Spleen (tissue), 11 donors: ENCODE measurements at regions not wholly inside any gene's neighbourhood (a gene's known extent, or its start where the extent isn't known, plus 50 kb on each side); places are given as distances from the start of the nearest gene placed in this dataset.

Experiments used
- DNase-seq: peaks from one replicate; pipeline ENCODE4 v3.0.0-alpha.2; 2020
- H3K27ac ChIP-seq, 8 donors: fragments of 200-600 bp; sonication (generic) in 7 of 8; 1 replicate in 4 of 8; 2 replicates in 4 of 8; pipeline versions ENCODE4 v1.5.0 to v1.8.0; 2016 to 2021; ENCODE audit warnings: inconsistent platforms in 4 of 8, mild to moderate bottlenecking in 4 of 8, moderate library complexity in 1 of 8
- H3K27me3 ChIP-seq, 7 donors: fragments of 200-600 bp; sonication (generic) in 6 of 7; replicated peaks in 1 of 7; 1 replicate in 4 of 7; 2 replicates in 3 of 7; pipeline versions ENCODE4 v1.5.0 to v1.8.0; 2016 to 2021; ENCODE audit warnings: inconsistent platforms in 3 of 7, mild to moderate bottlenecking in 1 of 7
- H3K36me3 ChIP-seq, 6 donors: fragments of 200-600 bp; sonication (generic) in 5 of 6; 1 replicate in 4 of 6; 2 replicates in 2 of 6; pipeline versions ENCODE4 v1.5.0 to v1.8.0; 2016 to 2021; ENCODE audit warnings: inconsistent platforms in 2 of 6
- H3K4me1 ChIP-seq, 6 donors: fragments of 200-600 bp; sonication (generic) in 5 of 6; 1 replicate in 3 of 6; 2 replicates in 3 of 6; pipeline versions ENCODE4 v1.5.0 to v1.8.0; 2016 to 2021; ENCODE audit warnings: inconsistent platforms in 3 of 6
- H3K4me3 ChIP-seq, 8 donors: fragments of 200-600 bp; sonication (generic) in 7 of 8; 1 replicate in 4 of 8; 2 replicates in 4 of 8; pipeline versions ENCODE4 v1.5.0 to v1.8.0; 2016 to 2021; ENCODE audit warnings: inconsistent platforms in 4 of 8, mild to moderate bottlenecking in 4 of 8, moderate library complexity in 2 of 8
- H3K9me3 ChIP-seq, 8 donors: fragments of 200-600 bp; sonication (generic) in 7 of 8; 1 replicate in 4 of 8; 2 replicates in 4 of 8; pipeline versions ENCODE4 v1.5.0 to v1.8.0; 2016 to 2021; ENCODE audit warnings: inconsistent platforms in 4 of 8
- POLR2A ChIP-seq, 3 donors: fragments of 450-650 bp; IDR thresholded peaks; one replicate each; pipeline ENCODE4 v1.5.1; 2017; ENCODE audit warnings: antibody characterized with exemption in 3 of 3, mild to moderate bottlenecking in 1 of 3
- POLR2AphosphoS5 ChIP-seq, 3 donors: sonication (generic); formaldehyde crosslinking; IDR thresholded peaks; one replicate each; pipeline ENCODE4 v1.5.1; 2017; ENCODE audit warnings: antibody characterized with exemption in 3 of 3
- WGBS, 5 donors: extraction: QIAGEN DNeasy Blood & Tissue Kit in 3 of 5; methylation state at CpG; one replicate each; pipeline versions ENCODE4 v1.1.5 to v1.1.7; 2013 to 2018; 5-methylcytosine and 5-hydroxymethylcytosine counted together
- intact Hi-C: fragments of 100-400 bp; cut with DNase I; formaldehyde crosslinking; loops from one replicate; pipeline ENCODE4 v1.15.0; 2023; ENCODE audit warnings: low total_unique reads
- TF ChIP-seq, protein P1 (sequence below), 11 experiments: fragments of 200-600 bp in 7 of 11; fragments of 450-650 bp in 4 of 11; sonication (generic) in 4 of 11; IDR thresholded peaks in 8 of 11; conservative IDR thresholded peaks in 3 of 11; 1 replicate in 7 of 11; 2 replicates in 4 of 11; pipeline versions ENCODE4 v1.4.0 to v1.8.0; 2016 to 2021; ENCODE audit warnings: antibody characterized with exemption in 11 of 11, inconsistent platforms in 4 of 11, mild to moderate bottlenecking in 1 of 11
- donor health status: healthy with polysubstance abuse.
- donor health status: DM: no; HTN: no; CAD: no; lungs with moderate emphysema.
- donor health status: DM: no; HTN: no; CAD: no.
- donor health status: Bipolar disorder and iron deficiency.
- donor health status: healthy.
- donor health status: DM: no; HTN: no; CAD: no.
- donor health status: DM: yes; HTN: yes; CAD: no.

DNA sequence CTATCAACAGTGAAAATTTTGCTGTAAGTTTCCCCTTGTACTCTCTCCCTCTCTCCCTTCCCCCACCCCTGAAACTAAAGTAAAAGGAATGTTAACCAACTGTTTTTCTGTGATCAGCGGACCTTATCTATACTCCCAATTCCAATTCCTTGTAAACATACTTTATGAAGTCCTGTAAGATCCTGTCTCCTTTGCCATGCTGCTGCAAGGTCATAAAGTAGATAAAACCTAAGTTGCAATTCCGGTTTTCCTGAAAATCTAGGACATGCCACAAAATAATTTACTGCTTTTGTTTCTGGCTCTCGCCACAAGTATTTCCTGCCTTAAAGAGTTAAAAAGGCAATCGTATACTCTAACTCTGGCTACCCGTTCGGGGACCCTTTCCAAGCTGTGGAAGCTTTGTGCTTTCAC, 1469.0 kb downstream of the LRRC4C start:
- TF ChIP-seq POLR2A (IDR thresholded peaks at IDR 0.05) (no peak), POLR2AphosphoS5 (IDR thresholded peaks at IDR 0.05) (no peak)
- TF ChIP-seq, protein P1, sequence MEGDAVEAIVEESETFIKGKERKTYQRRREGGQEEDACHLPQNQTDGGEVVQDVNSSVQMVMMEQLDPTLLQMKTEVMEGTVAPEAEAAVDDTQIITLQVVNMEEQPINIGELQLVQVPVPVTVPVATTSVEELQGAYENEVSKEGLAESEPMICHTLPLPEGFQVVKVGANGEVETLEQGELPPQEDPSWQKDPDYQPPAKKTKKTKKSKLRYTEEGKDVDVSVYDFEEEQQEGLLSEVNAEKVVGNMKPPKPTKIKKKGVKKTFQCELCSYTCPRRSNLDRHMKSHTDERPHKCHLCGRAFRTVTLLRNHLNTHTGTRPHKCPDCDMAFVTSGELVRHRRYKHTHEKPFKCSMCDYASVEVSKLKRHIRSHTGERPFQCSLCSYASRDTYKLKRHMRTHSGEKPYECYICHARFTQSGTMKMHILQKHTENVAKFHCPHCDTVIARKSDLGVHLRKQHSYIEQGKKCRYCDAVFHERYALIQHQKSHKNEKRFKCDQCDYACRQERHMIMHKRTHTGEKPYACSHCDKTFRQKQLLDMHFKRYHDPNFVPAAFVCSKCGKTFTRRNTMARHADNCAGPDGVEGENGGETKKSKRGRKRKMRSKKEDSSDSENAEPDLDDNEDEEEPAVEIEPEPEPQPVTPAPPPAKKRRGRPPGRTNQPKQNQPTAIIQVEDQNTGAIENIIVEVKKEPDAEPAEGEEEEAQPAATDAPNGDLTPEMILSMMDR (IDR thresholded peaks at IDR 0.05 in 8 of 11, conservative IDR thresholded peaks at IDR 0.05 in 3 of 11), result no peak
- DNase-seq, result no peak
- H3K36me3 ChIP-seq, result no peaks in the 10 kb centered on the region
- H3K4me3 ChIP-seq, result no peak overlapping the region
- intact Hi-C loops, result no loop called here
- 15 to 21% (median 18%) methylated on average over 6 of the region's 6 CpGs for WGBS, 5 donors
- H3K27ac ChIP-seq, result no peak overlapping the region
- no peaks in the 10 kb centered on the region for H3K27me3 ChIP-seq
- H3K4me1 ChIP-seq, result no peaks in the 10 kb centered on the region
- H3K9me3 ChIP-seq, result peaks cover 0 to 22% (median 8%) of the 10 kb centered on the region in 8 donors

DNA sequence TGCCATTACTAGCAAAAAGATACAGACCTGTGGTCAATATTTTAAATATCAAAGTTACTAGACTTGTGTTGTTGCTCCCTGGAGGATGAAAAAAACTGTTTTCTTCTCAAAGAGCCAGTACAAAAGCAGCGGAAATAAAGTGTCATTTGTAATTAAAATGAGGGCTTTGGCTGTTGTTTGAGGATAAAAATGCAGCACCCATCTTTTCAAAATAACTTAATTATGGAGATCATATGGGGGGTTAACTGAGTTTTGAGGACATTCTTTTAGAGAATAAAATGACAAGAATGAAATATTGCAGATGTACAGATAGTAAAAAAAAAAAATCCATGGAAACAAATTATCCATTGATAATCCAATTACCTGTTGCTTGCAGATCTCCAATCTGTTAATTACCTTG, 1484.4 kb downstream of the LRRC4C start:
- H3K27ac ChIP-seq, result no peak overlapping the region
- no peaks in the 10 kb centered on the region for H3K4me1 ChIP-seq
- peaks cover 0 to 13% (median 0%) of the 10 kb centered on the region in 8 donors for H3K9me3 ChIP-seq
- H3K36me3 ChIP-seq, result no peaks in the 10 kb centered on the region
- intact Hi-C loops, result no loop called here
- no peak for DNase-seq
- WGBS, 5 donors, result 74 to 95% (median 88%) methylated on average over 1 of the region's 1 CpG
- no peaks in the 10 kb centered on the region for H3K27me3 ChIP-seq
- no peak overlapping the region for H3K4me3 ChIP-seq
- TF ChIP-seq POLR2AphosphoS5 (IDR thresholded peaks at IDR 0.05) (no peak), POLR2A (IDR thresholded peaks at IDR 0.05) (no peak)
- TF ChIP-seq, protein P1 (IDR thresholded peaks at IDR 0.05 in 8 of 11, conservative IDR thresholded peaks at IDR 0.05 in 3 of 11), result no peak

DNA sequence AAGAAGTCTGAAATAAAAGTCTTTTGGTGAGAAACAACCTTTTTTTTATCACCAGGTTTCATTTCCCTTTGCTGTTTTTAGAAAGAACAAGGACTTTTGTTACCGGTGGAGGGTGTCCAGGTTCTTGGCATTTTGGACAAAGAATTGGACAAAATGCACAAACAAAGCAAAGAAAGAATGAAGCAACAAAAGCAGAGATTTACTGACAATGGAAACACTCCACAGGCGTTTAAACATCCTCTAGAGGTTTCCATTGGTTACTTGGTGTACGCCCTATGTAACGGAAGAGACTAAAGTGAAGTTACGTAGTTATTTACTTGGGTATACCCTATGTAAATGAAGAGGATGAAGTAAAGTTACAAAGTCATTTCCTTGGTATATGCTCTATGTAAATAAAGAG, 1487.0 kb downstream of the LRRC4C start:
- H3K4me1 ChIP-seq, result no peaks in the 10 kb centered on the region
- no peaks in the 10 kb centered on the region for H3K27me3 ChIP-seq
- TF ChIP-seq POLR2A (IDR thresholded peaks at IDR 0.05), result no peak
- TF ChIP-seq, protein P1 (IDR thresholded peaks at IDR 0.05 in 8 of 11, conservative IDR thresholded peaks at IDR 0.05 in 3 of 11), result no peak
- TF ChIP-seq POLR2AphosphoS5 (IDR thresholded peaks at IDR 0.05), result no peak
- no peaks in the 10 kb centered on the region for H3K36me3 ChIP-seq
- DNase-seq, result no peak
- intact Hi-C loops, result no loop called here
- H3K9me3 ChIP-seq, result peaks cover 0 to 19% (median 3%) of the 10 kb centered on the region in 8 donors
- no peak overlapping the region for H3K4me3 ChIP-seq
- WGBS, 5 donors, result 67 to 78% (median 73%) methylated on average over 5 of the region's 5 CpGs
- H3K27ac ChIP-seq, result no peak overlapping the region

DNA sequence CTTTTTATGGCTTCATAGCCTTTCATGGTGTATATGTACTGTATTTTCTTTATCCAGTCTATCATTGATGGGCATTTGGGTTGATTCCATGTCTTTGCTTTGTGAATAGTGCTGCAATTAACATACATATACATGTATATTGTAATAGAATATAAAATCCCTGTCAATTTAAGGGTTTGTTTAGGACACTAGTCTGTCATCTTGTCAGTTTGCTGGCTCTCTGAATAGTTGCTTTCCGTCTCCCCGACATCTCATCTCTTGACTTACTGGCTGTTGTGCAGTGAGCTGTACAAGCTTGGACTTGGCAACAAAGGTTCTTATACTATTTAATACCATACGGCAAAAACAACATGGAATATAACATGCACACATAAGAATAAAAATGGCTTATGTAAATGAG, 1487.5 kb downstream of the LRRC4C start:
- Histone ChIP-seq H3K4me3 (no peak overlapping the region), H3K9me3 (peaks cover 0 to 19% (median 5%) of the 10 kb centered on the region in 8 donors), H3K36me3 (no peaks in the 10 kb centered on the region), H3K27ac (no peak overlapping the region), H3K27me3 (no peaks in the 10 kb centered on the region), H3K4me1 (no peaks in the 10 kb centered on the region)
- DNase-seq, result no peak
- 89 to 97% (median 95%) methylated on average over 3 of the region's 3 CpGs for WGBS, 5 donors
- intact Hi-C loops, result no loop called here
- TF ChIP-seq POLR2A (IDR thresholded peaks at IDR 0.05), result no peak
- TF ChIP-seq, protein P1 (IDR thresholded peaks at IDR 0.05 in 8 of 11, conservative IDR thresholded peaks at IDR 0.05 in 3 of 11), result no peak
- TF ChIP-seq POLR2AphosphoS5 (IDR thresholded peaks at IDR 0.05), result no peak
